NCI-H460 (cell line): ENCODE measurements at regions not wholly inside any gene's neighbourhood (a gene's known extent, or its start where the extent isn't known, plus 50 kb on each side); places are given as distances from the start of the nearest gene placed in this dataset.
A peak's percentile ranks its signal among the peaks of the same experiment; 100 is the strongest.

ENCODE experiments used
- DNase-seq: peaks from one replicate; pipeline ENCODE4 v3.0.0-alpha.2; 2016; ENCODE audit warnings: low read depth; ENCODE audit errors: extremely low read depth

DNA sequence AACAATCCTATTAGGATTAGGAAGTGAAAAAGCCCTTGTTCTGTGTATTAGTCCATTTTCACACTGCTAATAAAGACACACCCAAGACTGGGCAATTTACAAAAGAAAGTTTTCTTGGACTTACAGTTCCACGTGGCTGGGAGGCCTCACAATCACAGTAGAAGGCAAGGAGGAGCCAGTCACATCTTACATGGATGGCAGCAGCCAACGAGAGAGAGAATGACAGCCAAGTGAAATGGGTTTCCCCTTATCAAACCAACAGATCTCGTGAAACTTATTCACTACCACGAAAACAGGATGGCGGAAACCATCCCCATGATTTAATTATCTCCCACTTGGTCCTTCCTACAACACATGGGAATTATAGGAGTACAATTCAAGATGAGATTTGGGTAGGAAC lies 248.2 kb upstream of the KCNMB2 start:
- no peak for DNase-seq

- DNase-seq, result no peak
Observed at GRCh38 chr3:178289544-178290160, 246.6 kb upstream of the KCNMB2 start.

DNA sequence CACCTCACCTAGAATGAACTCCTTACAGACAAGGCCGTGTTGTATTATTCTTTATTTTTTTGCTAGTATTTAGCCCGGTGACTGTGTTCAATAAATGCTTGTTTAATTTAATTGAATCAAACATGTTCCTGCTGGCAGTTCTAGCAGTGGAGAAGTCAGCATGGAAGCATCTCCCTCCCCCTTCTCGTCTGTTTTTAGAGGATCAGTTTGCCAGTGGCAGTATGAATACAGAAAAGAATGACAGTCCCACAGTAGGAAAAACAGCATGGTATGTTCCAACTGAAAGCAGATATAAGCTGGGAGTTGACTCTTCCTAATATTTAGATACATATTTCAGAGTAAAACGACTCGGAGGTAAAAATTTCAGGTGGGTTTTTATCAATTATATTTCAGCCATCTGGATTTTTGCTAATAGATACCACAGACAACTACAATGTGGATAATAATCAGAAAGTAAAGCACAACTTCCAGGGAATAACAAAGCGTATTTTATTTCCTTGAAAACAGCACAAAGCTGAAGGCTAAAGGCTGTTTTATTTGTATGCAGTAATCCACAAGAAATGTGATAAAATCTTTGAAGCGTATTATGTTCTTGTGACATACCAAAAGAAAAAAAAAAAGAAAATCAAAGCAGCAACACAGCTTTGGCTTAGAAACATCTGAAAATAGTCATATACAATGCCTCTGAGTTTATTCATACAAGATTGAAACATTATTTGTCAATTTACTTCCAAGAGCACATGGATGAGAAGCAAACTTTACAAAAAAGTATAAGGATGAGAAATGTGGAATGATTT lies 244.5 kb upstream of the KCNMB2 start:
- no peak for DNase-seq

DNA sequence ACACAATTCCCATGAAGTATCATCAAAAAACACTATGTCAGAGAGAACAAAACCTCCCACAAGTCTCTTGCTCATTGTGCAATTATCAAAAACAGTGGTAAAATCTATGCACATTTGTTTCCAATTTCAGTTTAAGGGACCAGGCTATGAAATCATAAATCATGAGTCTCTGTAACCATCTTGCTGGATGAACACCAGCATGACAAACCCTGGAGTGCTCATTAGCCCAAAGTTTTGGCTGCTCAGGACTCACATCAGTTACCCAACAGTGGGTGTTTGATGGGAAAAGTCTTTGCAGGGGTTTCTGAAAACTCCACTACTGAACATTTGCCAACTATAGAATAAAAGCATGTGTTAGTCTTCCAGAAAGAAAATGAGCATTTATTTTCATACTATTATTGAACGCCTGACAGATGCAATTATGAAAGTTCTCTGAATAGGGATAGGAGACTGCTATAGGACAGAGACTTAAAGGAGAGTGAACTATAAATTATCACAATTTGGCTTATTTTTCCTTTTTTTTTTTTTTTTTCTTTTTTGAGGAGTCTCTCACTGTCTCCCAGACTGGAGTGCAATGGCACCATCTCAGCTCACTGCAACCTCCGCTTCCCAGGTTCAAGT lies 240.8 kb upstream of the KCNMB2 start:
- no peak for DNase-seq

DNA sequence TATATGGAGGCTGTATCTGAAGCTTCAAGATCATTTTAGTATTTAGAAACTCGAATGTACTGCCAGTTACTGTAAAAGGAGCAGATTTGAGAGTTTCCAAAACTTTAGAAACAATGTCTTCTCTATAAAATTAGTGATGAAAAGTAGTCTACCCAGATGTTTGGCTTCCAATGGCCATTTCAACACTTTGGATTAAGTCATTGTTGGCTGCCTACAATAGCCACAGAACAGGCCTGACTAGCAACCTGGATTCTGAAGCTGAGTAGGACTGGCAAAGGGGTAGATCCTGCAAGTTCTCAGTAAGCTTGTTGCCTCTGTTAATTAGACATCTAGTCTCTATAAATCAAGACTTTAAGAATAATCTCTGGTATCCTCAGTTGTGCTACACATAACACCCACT lies 239.0 kb upstream of the KCNMB2 start:
- DNase-seq, result no peak

- no peak for DNase-seq
Observed at GRCh38 chr3:178297740-178298139, 238.5 kb upstream of the KCNMB2 start.

- no peak for DNase-seq
Observed at GRCh38 chr3:178300441-178300959, 235.7 kb upstream of the KCNMB2 start.

DNA sequence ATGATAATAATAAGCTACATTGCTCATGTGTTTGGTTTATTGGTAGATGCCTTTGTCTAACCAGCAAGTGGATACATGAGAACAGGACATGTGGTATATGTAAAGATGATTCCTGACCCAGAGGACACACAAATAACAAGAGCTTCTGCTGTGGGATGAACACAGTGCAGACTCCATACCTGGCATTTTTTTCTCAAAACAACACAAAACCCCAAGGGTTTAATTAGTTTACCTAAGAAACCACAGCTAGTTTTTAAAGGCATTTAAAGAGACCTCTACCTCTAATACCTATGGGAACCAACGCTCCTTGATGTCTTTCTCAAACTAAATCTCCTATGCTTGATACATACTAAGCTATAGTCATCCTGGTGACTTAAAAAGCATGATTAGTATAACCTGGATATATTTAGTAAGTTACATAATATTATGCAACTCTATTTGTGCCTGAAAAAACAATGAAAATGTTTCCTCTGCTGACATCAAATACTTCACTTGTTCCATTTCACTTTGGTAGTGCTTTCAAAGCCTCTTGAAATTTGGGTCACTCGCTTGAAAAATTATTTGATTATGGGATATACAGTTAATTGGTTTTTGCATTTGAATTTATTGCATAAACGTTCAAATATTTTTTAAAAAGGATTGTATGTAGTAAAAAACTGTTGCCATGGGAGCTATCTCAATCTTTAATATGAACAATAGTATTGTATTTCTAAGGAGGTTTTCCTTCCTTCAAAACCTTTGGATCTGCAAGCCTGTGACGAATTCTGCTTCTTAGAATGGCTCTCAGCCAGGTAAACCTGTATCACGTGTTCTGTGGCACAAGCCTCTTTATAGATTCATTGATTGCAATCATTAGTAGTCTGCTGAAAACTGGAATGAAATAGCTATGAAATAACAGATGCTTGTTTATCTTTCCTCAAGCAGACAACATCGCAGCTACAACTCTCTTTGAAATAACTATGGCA lies 233.0 kb upstream of the KCNMB2 start:
- DNase-seq, result no peak

- DNase-seq, result peak; percentile 19
Observed at GRCh38 chr3:178304758-178305467, 231.3 kb upstream of the KCNMB2 start.

GRCh38 chr3:178306432-178307115 lies 229.7 kb upstream of the KCNMB2 start:
- DNase-seq, result no peak

- no peak for DNase-seq
Observed at GRCh38 chr3:178308771-178309170, 227.5 kb upstream of the KCNMB2 start.

DNA sequence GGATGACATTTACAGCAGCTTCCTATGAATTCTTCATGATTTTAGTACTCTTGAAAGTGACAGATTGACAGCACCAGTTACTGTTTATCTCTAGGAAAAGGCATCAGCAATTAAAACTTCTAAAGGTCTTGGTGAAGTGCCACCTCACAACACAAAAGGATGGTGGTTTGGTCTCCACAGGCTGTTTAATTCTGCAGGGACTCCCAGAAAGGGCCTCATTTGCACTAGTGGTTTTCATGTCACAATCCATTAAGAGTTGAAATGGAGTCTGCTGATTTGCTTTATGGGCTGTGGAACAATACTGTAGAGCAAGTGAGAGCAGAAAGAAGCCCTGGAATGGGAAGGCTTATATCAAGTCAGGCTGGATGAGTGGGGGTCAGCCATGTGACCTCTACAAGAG lies 225.3 kb upstream of the KCNMB2 start:
- DNase-seq, result no peak

GRCh38 chr3:178313716-178314115 lies 222.5 kb upstream of the KCNMB2 start:
- no peak for DNase-seq

- no peak for DNase-seq
Observed at GRCh38 chr3:178318340-178318739, 217.9 kb upstream of the KCNMB2 start.

GRCh38 chr3:178318941-178319816 lies 217.1 kb upstream of the KCNMB2 start:
- DNase-seq, result no peak

GRCh38 chr3:178320456-178321351 lies 215.5 kb upstream of the KCNMB2 start:
- DNase-seq, result no peak

DNA sequence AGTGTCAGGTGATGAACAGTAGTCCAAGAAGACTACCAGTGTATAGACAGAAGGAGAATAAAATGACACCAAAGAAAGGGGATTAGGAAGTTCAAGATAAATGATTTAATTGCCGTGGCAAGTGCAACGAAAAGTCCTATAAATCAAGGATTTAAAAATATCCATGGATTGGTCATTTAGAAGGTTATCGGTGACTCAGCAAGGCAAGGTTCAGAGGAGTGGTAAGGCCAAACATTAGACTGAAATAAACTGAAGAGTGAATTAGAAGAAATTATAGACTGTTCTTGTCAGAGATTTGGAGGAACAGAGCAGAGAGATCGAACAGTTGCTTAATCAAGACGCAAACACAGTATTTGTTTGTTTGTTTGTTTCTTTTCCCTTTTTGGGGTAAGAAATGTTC lies 211.9 kb upstream of the KCNMB2 start:
- DNase-seq, result no peak
